ENCODE measurements at regions not wholly inside any gene's neighbourhood (a gene's known extent, or its start where the extent isn't known, plus 50 kb on each side); places are given as distances from the start of the nearest gene placed in this dataset.

GRCh38 chr9:90741036-90741435 is 60.6 kb upstream of the SYK start:
- H3K14ac ChIP-seq (ENCODE audit: low read length), result no peak overlapping the region
- no peak overlapping the region for H4K8ac ChIP-seq (ENCODE audit: low read depth, low read length)
- H3K4ac ChIP-seq (ENCODE audit: low read length), result no peak overlapping the region
- no peak overlapping the region for H2BK5ac ChIP-seq (ENCODE audit: low read length)
- H3K4me3 ChIP-seq (ENCODE audit: low read length in 2 of 2), result no peak overlapping the region
- no peaks in the 10 kb centered on the region for H3K4me1 ChIP-seq (ENCODE audit: control insufficient read depth in 2 of 2, insufficient read depth in 1 of 2, low read depth in 1 of 2, low read length in 2 of 2)
- no peak overlapping the region for H2BK12ac ChIP-seq (ENCODE audit: low read length)
- H3K9me3 ChIP-seq (replicated peaks in 1 of 2; ENCODE audit: control insufficient read depth in 2 of 2, insufficient read depth in 1 of 2, low read depth in 1 of 2, low read length in 2 of 2), result peaks cover 0 to 6% of the 10 kb centered on the region in 2 donors
- H3K36me3 ChIP-seq (replicated peaks in 1 of 2; ENCODE audit: control insufficient read depth in 2 of 2, insufficient read depth in 2 of 2, low read length in 2 of 2), result no peaks in the 10 kb centered on the region
- no peak overlapping the region for H2BK15ac ChIP-seq (ENCODE audit: low read length)
- H3K4me2 ChIP-seq (ENCODE audit: insufficient read depth, low read length, poor library complexity, severe bottlenecking), result no peak overlapping the region
- H3K79me1 ChIP-seq (ENCODE audit: low read depth, low read length), result no peaks in the 10 kb centered on the region
- no peak overlapping the region for H2AK5ac ChIP-seq (ENCODE audit: low read depth, low read length)
- H3K23ac ChIP-seq (ENCODE audit: low read depth, low read length, poor library complexity), result no peak overlapping the region
- no peak for DNase-seq (ENCODE audit: low spot score)
- no CpG with 5 or more reads among the region's 1 CpG for WGBS, 2 donors (ENCODE audit: extremely low coverage in 2 of 2, insufficient read length in 2 of 2, insufficient replicate concordance in 1 of 2)
- no peak overlapping the region for H3K18ac ChIP-seq (ENCODE audit: low read length)
- no peak overlapping the region for H4K91ac ChIP-seq (ENCODE audit: low read depth, low read length, poor library complexity)
- no peaks in the 10 kb centered on the region for H3K27me3 ChIP-seq (ENCODE audit: control insufficient read depth in 3 of 3, insufficient read depth in 3 of 3, low read depth in 1 of 3, low read length in 3 of 3)
- H2AFZ ChIP-seq (ENCODE audit: low read length), result no peak overlapping the region
- no peak overlapping the region for H3K27ac ChIP-seq (replicated peaks; ENCODE audit: low read length)
- H3K9ac ChIP-seq (ENCODE audit: low read depth, low read length, poor library complexity), result no peak overlapping the region
- H2BK120ac ChIP-seq (ENCODE audit: low read depth, low read length), result no peak overlapping the region

- no peak overlapping the region for H3K4me2 ChIP-seq (ENCODE audit: insufficient read depth, low read length, poor library complexity, severe bottlenecking)
- no peak overlapping the region for H2AFZ ChIP-seq (ENCODE audit: low read length)
- H3K14ac ChIP-seq (ENCODE audit: low read length), result no peak overlapping the region
- H3K18ac ChIP-seq (ENCODE audit: low read length), result no peak overlapping the region
- no peak overlapping the region for H3K4ac ChIP-seq (ENCODE audit: low read length)
- H3K9me3 ChIP-seq (replicated peaks in 1 of 2; ENCODE audit: control insufficient read depth in 2 of 2, insufficient read depth in 1 of 2, low read depth in 1 of 2, low read length in 2 of 2), result peaks cover 0 to 6% of the 10 kb centered on the region in 2 donors
- no peak overlapping the region for H2BK5ac ChIP-seq (ENCODE audit: low read length)
- H3K9ac ChIP-seq (ENCODE audit: low read depth, low read length, poor library complexity), result no peak overlapping the region
- H2BK15ac ChIP-seq (ENCODE audit: low read length), result no peak overlapping the region
- H2BK120ac ChIP-seq (ENCODE audit: low read depth, low read length), result no peak overlapping the region
- DNase-seq (ENCODE audit: low spot score), result no peak
- no peak overlapping the region for H4K91ac ChIP-seq (ENCODE audit: low read depth, low read length, poor library complexity)
- no peaks in the 10 kb centered on the region for H3K79me1 ChIP-seq (ENCODE audit: low read depth, low read length)
- WGBS, 2 donors (ENCODE audit: extremely low coverage in 2 of 2, insufficient read length in 2 of 2, insufficient replicate concordance in 1 of 2), result no CpG with 5 or more reads among the region's 1 CpG
- no peaks in the 10 kb centered on the region for H3K27me3 ChIP-seq (ENCODE audit: control insufficient read depth in 3 of 3, insufficient read depth in 3 of 3, low read depth in 1 of 3, low read length in 3 of 3)
- no peak overlapping the region for H4K8ac ChIP-seq (ENCODE audit: low read depth, low read length)
- H3K27ac ChIP-seq (replicated peaks; ENCODE audit: low read length), result no peak overlapping the region
- H3K4me1 ChIP-seq (ENCODE audit: control insufficient read depth in 2 of 2, insufficient read depth in 1 of 2, low read depth in 1 of 2, low read length in 2 of 2), result no peaks in the 10 kb centered on the region
- H2BK12ac ChIP-seq (ENCODE audit: low read length), result no peak overlapping the region
- no peak overlapping the region for H3K4me3 ChIP-seq (ENCODE audit: low read length in 2 of 2)
- no peaks in the 10 kb centered on the region for H3K36me3 ChIP-seq (replicated peaks in 1 of 2; ENCODE audit: control insufficient read depth in 2 of 2, insufficient read depth in 2 of 2, low read length in 2 of 2)
- H2AK5ac ChIP-seq (ENCODE audit: low read depth, low read length), result no peak overlapping the region
- no peak overlapping the region for H3K23ac ChIP-seq (ENCODE audit: low read depth, low read length, poor library complexity)
Observed at GRCh38 chr9:90737742-90738141, 63.9 kb upstream of the SYK start.

GRCh38 chr9:90735952-90736351 is 65.7 kb upstream of the SYK start:
- Histone ChIP-seq H3K9ac (ENCODE audit: low read depth, low read length, poor library complexity) (no peak overlapping the region), H3K36me3 (replicated peaks in 1 of 2; ENCODE audit: control insufficient read depth in 2 of 2, insufficient read depth in 2 of 2, low read length in 2 of 2) (no peaks in the 10 kb centered on the region), H3K4me1 (ENCODE audit: control insufficient read depth in 2 of 2, insufficient read depth in 1 of 2, low read depth in 1 of 2, low read length in 2 of 2) (no peaks in the 10 kb centered on the region), H4K91ac (ENCODE audit: low read depth, low read length, poor library complexity) (no peak overlapping the region), H2BK12ac (ENCODE audit: low read length) (no peak overlapping the region), H3K27me3 (ENCODE audit: control insufficient read depth in 3 of 3, insufficient read depth in 3 of 3, low read depth in 1 of 3, low read length in 3 of 3) (no peaks in the 10 kb centered on the region), H2BK5ac (ENCODE audit: low read length) (no peak overlapping the region), H3K27ac (replicated peaks; ENCODE audit: low read length) (no peak overlapping the region), H3K14ac (ENCODE audit: low read length) (no peak overlapping the region), H3K79me1 (ENCODE audit: low read depth, low read length) (no peaks in the 10 kb centered on the region), H3K23ac (ENCODE audit: low read depth, low read length, poor library complexity) (no peak overlapping the region), H4K8ac (ENCODE audit: low read depth, low read length) (no peak overlapping the region), H3K4me3 (ENCODE audit: low read length in 2 of 2) (no peak overlapping the region), H3K4me2 (ENCODE audit: insufficient read depth, low read length, poor library complexity, severe bottlenecking) (no peak overlapping the region), H2AFZ (ENCODE audit: low read length) (no peak overlapping the region), H3K9me3 (replicated peaks in 1 of 2; ENCODE audit: control insufficient read depth in 2 of 2, insufficient read depth in 1 of 2, low read depth in 1 of 2, low read length in 2 of 2) (peaks cover 0 to 5% of the 10 kb centered on the region in 2 donors), H3K4ac (ENCODE audit: low read length) (no peak overlapping the region), H2BK120ac (ENCODE audit: low read depth, low read length) (no peak overlapping the region), H3K18ac (ENCODE audit: low read length) (no peak overlapping the region), H2BK15ac (ENCODE audit: low read length) (no peak overlapping the region), H2AK5ac (ENCODE audit: low read depth, low read length) (no peak overlapping the region)
- WGBS, 2 donors (ENCODE audit: extremely low coverage in 2 of 2, insufficient read length in 2 of 2, insufficient replicate concordance in 1 of 2), result no CpG with 5 or more reads among the region's 1 CpG
- no peak for DNase-seq (ENCODE audit: low spot score)

- Histone ChIP-seq H3K27me3 (ENCODE audit: control insufficient read depth in 3 of 3, insufficient read depth in 3 of 3, low read depth in 1 of 3, low read length in 3 of 3) (no peaks in the 10 kb centered on the region), H3K4me3 (ENCODE audit: low read length in 2 of 2) (no peak overlapping the region), H3K9me3 (replicated peaks in 1 of 2; ENCODE audit: control insufficient read depth in 2 of 2, insufficient read depth in 1 of 2, low read depth in 1 of 2, low read length in 2 of 2) (peaks cover 0 to 5% of the 10 kb centered on the region in 2 donors), H2BK15ac (ENCODE audit: low read length) (no peak overlapping the region), H4K8ac (ENCODE audit: low read depth, low read length) (no peak overlapping the region), H3K23ac (ENCODE audit: low read depth, low read length, poor library complexity) (no peak overlapping the region), H3K4ac (ENCODE audit: low read length) (no peak overlapping the region), H3K36me3 (replicated peaks in 1 of 2; ENCODE audit: control insufficient read depth in 2 of 2, insufficient read depth in 2 of 2, low read length in 2 of 2) (no peaks in the 10 kb centered on the region), H3K9ac (ENCODE audit: low read depth, low read length, poor library complexity) (no peak overlapping the region), H3K79me1 (ENCODE audit: low read depth, low read length) (no peaks in the 10 kb centered on the region), H3K18ac (ENCODE audit: low read length) (no peak overlapping the region), H3K4me1 (ENCODE audit: control insufficient read depth in 2 of 2, insufficient read depth in 1 of 2, low read depth in 1 of 2, low read length in 2 of 2) (no peaks in the 10 kb centered on the region), H4K91ac (ENCODE audit: low read depth, low read length, poor library complexity) (no peak overlapping the region), H2AK5ac (ENCODE audit: low read depth, low read length) (no peak overlapping the region), H3K14ac (ENCODE audit: low read length) (no peak overlapping the region), H2BK5ac (ENCODE audit: low read length) (no peak overlapping the region), H2BK120ac (ENCODE audit: low read depth, low read length) (no peak overlapping the region), H3K4me2 (ENCODE audit: insufficient read depth, low read length, poor library complexity, severe bottlenecking) (no peak overlapping the region), H2AFZ (ENCODE audit: low read length) (no peak overlapping the region), H3K27ac (replicated peaks; ENCODE audit: low read length) (no peak overlapping the region), H2BK12ac (ENCODE audit: low read length) (no peak overlapping the region)
- WGBS, 2 donors (ENCODE audit: extremely low coverage in 2 of 2, insufficient read length in 2 of 2, insufficient replicate concordance in 1 of 2), result no CpG with 5 or more reads among the region's 7 CpGs
- no peak for DNase-seq (ENCODE audit: low spot score)
Observed at GRCh38 chr9:90734631-90735030, 67.0 kb upstream of the SYK start.

All from neuronal stem cell (in vitro differentiated cells).